ENCODE measurements at regions not wholly inside any gene's neighbourhood (a gene's known extent, or its start where the extent isn't known, plus 50 kb on each side); places are given as distances from the start of the nearest gene placed in this dataset.
"Not testable (repeated sequence)": the region's sequence is repeated elsewhere in the genome, so short reads cannot be mapped to it uniquely, and the experiment has no call there.

- Mint-ChIP-seq H3K27me3 (peaks cover 2% of the 10 kb centered on the region), H3K9me3 (no peaks in the 10 kb centered on the region), H3K36me3 (ENCODE audit: low read depth) (no peaks in the 10 kb centered on the region), H3K4me3 (no peak overlapping the region), H3K27ac (no peak overlapping the region), H3K4me1 (no peaks in the 10 kb centered on the region)
- ChIA-PET CTCF (no interaction called here), POLR2A (no interaction called here)
- no peak for DNase-seq
These were observed 142.7 kb upstream of the DPPA4 start for GRCh38 chr3:109480014-109480413.

DNA sequence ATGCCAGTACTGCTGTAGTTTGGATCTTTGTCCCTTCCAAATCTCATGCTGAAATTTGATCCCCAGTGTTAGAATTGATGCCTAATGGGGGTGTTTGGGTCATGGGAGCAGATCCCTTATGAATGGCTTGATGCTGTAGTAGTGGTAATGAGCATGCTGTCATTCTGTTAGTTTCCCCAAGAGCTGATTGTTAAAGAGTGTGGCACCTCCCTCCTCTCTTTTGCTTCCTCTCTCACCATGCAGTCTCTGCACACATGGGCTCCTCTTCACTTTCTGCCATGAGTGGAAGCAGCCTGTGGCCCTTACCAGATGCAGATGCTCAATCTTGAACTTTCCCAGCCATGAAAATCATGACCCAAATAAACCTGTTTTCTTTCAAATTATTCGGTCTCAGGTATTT is 141.3 kb upstream of the DPPA4 start:
- Mint-ChIP-seq H3K36me3 (ENCODE audit: low read depth) (no peaks in the 10 kb centered on the region), H3K27me3 (peaks cover 2% of the 10 kb centered on the region), H3K9me3 (peaks cover 2% of the 10 kb centered on the region), H3K4me1 (no peaks in the 10 kb centered on the region), H3K27ac (no peak overlapping the region), H3K4me3 (no peak overlapping the region)
- POLR2A ChIA-PET = no interaction called here
- CTCF ChIA-PET = no interaction called here
- DNase-seq = no peak

- no peak overlapping the region for H3K27ac Mint-ChIP-seq
- POLR2A ChIA-PET = no interaction called here
- no peaks in the 10 kb centered on the region for H3K27me3 Mint-ChIP-seq
These were observed 123.6 kb upstream of the DPPA4 start for GRCh38 chr3:109460961-109461360.

GRCh38 chr3:109445210-109445609 is 107.9 kb upstream of the DPPA4 start:
- Mint-ChIP-seq H3K9me3 (no peaks in the 10 kb centered on the region), H3K4me3 (no peak overlapping the region), H3K4me1 (no peaks in the 10 kb centered on the region), H3K27ac (no peak overlapping the region), H3K36me3 (ENCODE audit: low read depth) (no peaks in the 10 kb centered on the region), H3K27me3 (no peaks in the 10 kb centered on the region)
- DNase-seq = no peak
- POLR2A ChIA-PET = no interaction called here
- CTCF ChIA-PET = no interaction called here

More at GRCh38 chr3:109460961-109461360, 123.6 kb upstream of the DPPA4 start:
- Mint-ChIP-seq H3K36me3 (ENCODE audit: low read depth) (no peaks in the 10 kb centered on the region), H3K4me3 (no peak overlapping the region), H3K4me1 (no peaks in the 10 kb centered on the region), H3K9me3 (peaks cover 6% of the 10 kb centered on the region)
- CTCF ChIA-PET = no interaction called here
- no peak for DNase-seq

DNA sequence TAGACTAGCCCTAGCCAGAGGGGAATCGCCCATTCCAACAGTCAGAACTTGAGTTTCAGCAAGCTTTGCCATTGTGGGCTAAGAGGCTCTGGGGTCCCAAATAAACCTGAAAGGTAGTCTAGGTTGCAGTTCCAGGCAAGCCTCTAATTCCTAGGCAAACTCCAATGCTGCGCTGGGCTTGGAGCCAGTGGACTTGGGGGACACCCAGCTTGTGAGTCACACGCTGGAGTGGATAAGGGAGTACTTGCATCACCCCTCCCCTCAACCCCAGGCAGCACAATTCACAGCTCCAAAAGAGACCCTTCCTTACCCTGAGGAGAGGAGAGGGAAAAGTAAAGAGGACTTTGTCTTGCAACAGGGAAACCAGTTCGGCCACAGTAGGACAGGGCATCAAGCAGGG is 105.2 kb upstream of the DPPA4 start:
- Mint-ChIP-seq H3K36me3 (ENCODE audit: low read depth) (no peaks in the 10 kb centered on the region), H3K27me3 (no peaks in the 10 kb centered on the region), H3K9me3 (no peaks in the 10 kb centered on the region), H3K4me1 (no peaks in the 10 kb centered on the region), H3K4me3 (no peak overlapping the region), H3K27ac (no peak overlapping the region)
- no peak for DNase-seq
- ChIA-PET POLR2A (no interaction called here), CTCF (no interaction called here)

DNA sequence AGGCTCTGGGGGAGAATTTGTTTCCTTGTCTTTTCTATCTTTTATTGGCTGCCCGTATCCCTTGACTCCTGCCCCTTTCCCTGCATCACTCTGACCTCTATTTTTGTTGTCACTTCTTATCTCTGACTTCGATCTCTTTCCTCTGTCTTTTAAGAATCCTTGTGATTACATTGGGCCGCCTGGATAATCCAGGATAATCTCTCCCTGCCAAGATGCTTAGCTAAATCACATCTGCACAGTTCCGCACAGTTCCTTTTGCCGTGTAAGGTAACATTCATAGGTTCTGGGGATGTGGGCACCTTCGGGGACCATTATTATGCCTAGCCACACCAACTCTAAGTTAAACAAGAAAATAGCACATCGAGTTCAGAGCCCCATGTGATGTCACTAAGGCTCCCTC is 103.0 kb upstream of the DPPA4 start:
- ChIA-PET CTCF (no interaction called here), POLR2A (no interaction called here)
- DNase-seq = no peak
- H3K36me3 Mint-ChIP-seq (ENCODE audit: low read depth) = no peaks in the 10 kb centered on the region
- H3K9me3 Mint-ChIP-seq = no peaks in the 10 kb centered on the region
- H3K4me1 Mint-ChIP-seq = no peaks in the 10 kb centered on the region
- H3K4me3 Mint-ChIP-seq = no peak overlapping the region
- no peak overlapping the region for H3K27ac Mint-ChIP-seq
- no peaks in the 10 kb centered on the region for H3K27me3 Mint-ChIP-seq

GRCh38 chr3:109432833-109433232 is 95.5 kb upstream of the DPPA4 start:
- Mint-ChIP-seq H3K9me3 (no peaks in the 10 kb centered on the region), H3K27ac (no peak overlapping the region), H3K4me1 (no peaks in the 10 kb centered on the region), H3K4me3 (no peak overlapping the region), H3K27me3 (no peaks in the 10 kb centered on the region), H3K36me3 (ENCODE audit: low read depth) (no peaks in the 10 kb centered on the region)
- POLR2A ChIA-PET = no interaction called here
- CTCF ChIA-PET = no interaction called here
- DNase-seq = no peak

DNA sequence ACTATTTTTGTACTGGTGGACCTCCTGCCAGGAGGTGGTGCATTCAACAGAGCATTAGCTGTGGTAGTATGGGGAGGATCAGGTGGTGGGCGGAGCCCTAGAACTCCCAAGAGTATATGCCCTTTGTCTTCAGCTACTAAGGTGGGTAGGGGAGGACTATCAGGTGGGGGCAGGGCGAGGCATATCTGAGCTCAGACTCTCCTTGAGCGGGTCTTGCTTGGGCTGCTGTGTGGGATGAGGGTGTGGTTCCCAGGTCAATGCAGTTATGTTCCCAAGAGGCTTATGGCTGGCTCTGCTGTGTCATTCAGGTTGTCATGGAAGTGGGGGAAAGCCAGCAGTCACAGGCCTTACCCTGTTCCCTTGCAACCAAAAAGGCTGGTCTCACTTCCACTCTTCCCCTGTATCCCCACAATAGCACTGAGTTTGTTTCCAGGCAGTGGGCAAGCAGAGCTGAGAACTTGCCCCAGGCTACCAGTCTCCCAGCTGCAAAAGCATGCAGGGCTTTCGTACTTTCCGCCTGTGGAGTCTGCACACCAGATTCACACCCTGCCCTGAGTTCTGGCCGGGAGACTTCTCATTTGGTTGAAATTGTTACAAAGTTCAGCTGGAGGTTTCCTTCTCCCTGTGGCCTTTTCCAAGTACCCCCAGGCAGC is 93.7 kb upstream of the DPPA4 start:
- H3K27me3 Mint-ChIP-seq = no peaks in the 10 kb centered on the region
- no peak overlapping the region for H3K27ac Mint-ChIP-seq
- no peaks in the 10 kb centered on the region for H3K9me3 Mint-ChIP-seq
- H3K36me3 Mint-ChIP-seq (ENCODE audit: low read depth) = no peaks in the 10 kb centered on the region
- H3K4me1 Mint-ChIP-seq = no peaks in the 10 kb centered on the region
- no peak overlapping the region for H3K4me3 Mint-ChIP-seq
- DNase-seq = no peak
- ChIA-PET POLR2A (no interaction called here), CTCF (no interaction called here)

- Mint-ChIP-seq H3K4me3 (no peak overlapping the region), H3K4me1 (no peaks in the 10 kb centered on the region), H3K36me3 (ENCODE audit: low read depth) (no peaks in the 10 kb centered on the region), H3K27me3 (no peaks in the 10 kb centered on the region), H3K9me3 (peaks cover 2% of the 10 kb centered on the region), H3K27ac (no peak overlapping the region)
- ChIA-PET CTCF (no interaction called here), POLR2A (no interaction called here)
- DNase-seq = no peak
These were observed 75.7 kb upstream of the DPPA4 start for GRCh38 chr3:109413049-109413448.

GRCh38 chr3:109411547-109411946 is 74.2 kb upstream of the DPPA4 start:
- Mint-ChIP-seq H3K9me3 (peaks cover 4% of the 10 kb centered on the region), H3K27ac (no peak overlapping the region), H3K4me3 (no peak overlapping the region), H3K4me1 (no peaks in the 10 kb centered on the region), H3K27me3 (no peaks in the 10 kb centered on the region), H3K36me3 (ENCODE audit: low read depth) (no peaks in the 10 kb centered on the region)
- ChIA-PET CTCF (no interaction called here), POLR2A (no interaction called here)
- no peak for DNase-seq

DNA sequence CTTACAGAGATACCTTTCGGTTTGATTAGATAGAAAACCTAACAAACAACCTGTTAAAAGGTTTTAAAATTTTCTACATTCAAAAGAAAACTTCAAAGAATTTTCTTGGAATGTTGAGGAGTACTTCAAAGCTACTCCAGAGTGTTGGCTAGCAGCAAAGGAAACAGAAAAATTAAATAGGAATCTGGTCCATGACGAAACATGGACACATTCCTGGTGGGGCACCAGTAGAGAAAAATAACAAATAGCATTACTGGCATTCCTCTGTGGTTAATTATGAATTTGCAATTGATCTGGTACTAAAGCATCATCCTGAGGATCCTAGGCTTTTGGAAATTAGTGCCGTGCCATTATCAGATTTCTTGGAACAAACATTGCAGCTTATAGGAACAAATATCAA is 59.5 kb upstream of the DPPA4 start:
- Mint-ChIP-seq H3K36me3 (ENCODE audit: low read depth) (no peaks in the 10 kb centered on the region), H3K27me3 (no peaks in the 10 kb centered on the region), H3K9me3 (no peaks in the 10 kb centered on the region), H3K4me3 (no peak overlapping the region), H3K4me1 (no peaks in the 10 kb centered on the region), H3K27ac (no peak overlapping the region)
- ChIA-PET CTCF (no interaction called here), POLR2A (no interaction called here)
- DNase-seq = no peak

DNA sequence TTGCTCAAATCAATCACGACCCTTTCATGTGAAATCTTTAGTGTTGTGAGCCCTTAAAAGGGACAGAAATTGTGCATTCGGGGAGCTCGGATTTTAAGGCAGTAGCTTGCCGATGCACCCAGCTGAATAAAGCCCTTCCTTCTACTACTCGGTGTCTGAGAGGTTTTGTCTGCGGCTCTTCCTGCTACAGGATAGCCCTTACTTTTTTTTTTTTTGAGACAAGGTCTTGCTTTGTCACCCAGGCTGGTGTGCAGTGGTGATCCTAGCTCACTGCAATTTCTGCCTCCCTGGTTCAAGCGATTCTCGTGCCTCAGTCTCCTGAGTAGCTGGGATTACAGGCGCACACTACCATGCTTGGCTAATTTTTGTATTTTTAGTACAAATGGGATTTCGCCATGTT is 56.4 kb upstream of the DPPA4 start:
- H3K4me3 Mint-ChIP-seq; H3K27ac Mint-ChIP-seq; H3K36me3 Mint-ChIP-seq (ENCODE audit: low read depth); H3K27me3 Mint-ChIP-seq; H3K9me3 Mint-ChIP-seq; H3K4me1 Mint-ChIP-seq; DNase-seq; POLR2A ChIA-PET; CTCF ChIA-PET: not testable (repeated sequence)

DNA sequence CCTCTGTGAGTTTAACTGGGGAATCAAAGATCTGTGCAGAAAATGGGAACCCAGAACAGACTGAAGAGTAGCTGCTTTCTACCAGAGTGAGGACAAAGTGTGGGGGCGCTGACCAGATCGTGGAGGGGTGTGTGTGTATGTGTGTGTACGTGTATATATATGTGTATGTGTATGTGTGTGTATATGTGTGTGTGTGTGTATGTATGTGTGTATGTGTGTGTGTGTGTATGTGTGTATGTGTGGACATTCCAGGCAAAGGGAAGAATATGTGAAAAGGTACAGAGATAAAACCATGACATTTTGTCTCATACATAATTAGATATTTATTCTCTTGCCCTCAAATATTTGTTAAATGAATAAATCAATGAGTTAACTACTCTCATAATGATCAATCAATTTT is 54.9 kb upstream of the DPPA4 start:
- no peak overlapping the region for H3K4me3 Mint-ChIP-seq
- ChIA-PET CTCF (interaction anchor here (0.7 kb wide), 1 partner anchor 1642 kb away, joined by 3 read pairs; no protein-coding TSS in a partner anchor), POLR2A (no interaction called here)
- H3K36me3 Mint-ChIP-seq (ENCODE audit: low read depth) = no peaks in the 10 kb centered on the region
- H3K27me3 Mint-ChIP-seq = no peaks in the 10 kb centered on the region
- no peaks in the 10 kb centered on the region for H3K9me3 Mint-ChIP-seq
- DNase-seq = no peak
- no peaks in the 10 kb centered on the region for H3K4me1 Mint-ChIP-seq
- H3K27ac Mint-ChIP-seq = no peak overlapping the region

DNA sequence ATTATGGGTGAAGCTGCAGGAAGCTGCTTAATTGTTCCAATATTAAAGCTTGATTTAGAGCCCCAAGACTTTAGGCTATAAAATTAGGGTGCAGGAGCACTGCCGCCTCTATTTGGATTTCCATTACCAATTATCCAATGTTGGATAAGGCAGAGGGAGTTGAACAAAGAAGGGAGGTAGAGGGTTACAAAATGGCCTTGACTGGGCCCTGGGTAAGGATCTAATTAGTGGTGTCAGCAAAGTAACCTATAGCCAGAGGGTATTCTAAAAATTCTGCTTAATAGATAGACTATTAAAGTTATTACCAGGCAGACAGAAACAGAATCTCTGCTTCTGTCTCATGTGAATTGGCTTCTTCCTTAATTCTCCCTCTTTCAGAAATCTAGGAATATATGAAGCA is 50.3 kb upstream of the DPPA4 start:
- DNase-seq = no peak
- POLR2A ChIA-PET = no interaction called here
- Mint-ChIP-seq H3K36me3 (ENCODE audit: low read depth) (no peaks in the 10 kb centered on the region), H3K4me3 (no peak overlapping the region), H3K9me3 (no peaks in the 10 kb centered on the region), H3K4me1 (no peaks in the 10 kb centered on the region), H3K27ac (no peak overlapping the region), H3K27me3 (no peaks in the 10 kb centered on the region)
- CTCF ChIA-PET = no interaction called here

DNA sequence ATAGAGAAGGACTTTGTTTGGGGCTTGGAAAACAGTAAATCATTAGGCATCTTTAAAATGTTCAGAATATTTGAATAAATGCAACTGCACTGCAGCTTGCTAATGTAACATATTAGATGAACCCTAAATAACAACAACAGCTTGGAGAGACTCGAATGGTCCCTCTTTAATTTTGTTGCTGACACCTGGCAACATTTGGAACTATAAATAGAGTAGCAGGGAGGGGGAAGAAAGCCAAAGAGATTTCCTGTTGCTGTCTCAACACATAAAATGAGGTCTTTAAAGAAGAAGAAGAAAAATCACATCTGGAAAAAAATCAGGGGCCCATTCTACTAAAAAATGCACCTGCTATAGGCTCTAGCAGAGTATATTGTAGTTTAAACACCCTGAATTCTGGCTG is 49.9 kb upstream of the DPPA4 start:
- H3K4me1 Mint-ChIP-seq = no peaks in the 10 kb centered on the region
- no peaks in the 10 kb centered on the region for H3K9me3 Mint-ChIP-seq
- DNase-seq = no peak
- ChIA-PET CTCF (no interaction called here), POLR2A (no interaction called here)
- no peaks in the 10 kb centered on the region for H3K27me3 Mint-ChIP-seq
- no peak overlapping the region for H3K4me3 Mint-ChIP-seq
- no peaks in the 10 kb centered on the region for H3K36me3 Mint-ChIP-seq (ENCODE audit: low read depth)
- no peak overlapping the region for H3K27ac Mint-ChIP-seq
